Muscle layer of duodenum (tissue), 2 donors: ENCODE measurements at regions not wholly inside any gene's neighbourhood (a gene's known extent, or its start where the extent isn't known, plus 50 kb on each side); places are given as distances from the start of the nearest gene placed in this dataset.
"Not testable (repeated sequence)": the region's sequence is repeated elsewhere in the genome, so short reads cannot be mapped to it uniquely, and the experiment has no call there.

Experiments
- H3K27ac ChIP-seq: one replicate; pipeline ENCODE4 v1.7.0; 2013; ENCODE audit warnings: mild to moderate bottlenecking, low read length
- H3K27me3 ChIP-seq: one replicate; pipeline ENCODE4 v1.7.0; 2013; ENCODE audit warnings: low read depth, mild to moderate bottlenecking, control low read depth, low read length
- H3K36me3 ChIP-seq, 2 donors: one replicate each; pipeline ENCODE4 v1.7.0; 2013; ENCODE audit warnings: low read length in 2 of 2, control low read depth in 1 of 2, mild to moderate bottlenecking in 1 of 2; ENCODE audit not compliant: insufficient read depth in 2 of 2, control insufficient read depth in 1 of 2
- H3K4me1 ChIP-seq, 2 donors: one replicate each; pipeline ENCODE4 v1.7.0; 2013; ENCODE audit warnings: low read length in 2 of 2, mild to moderate bottlenecking in 2 of 2, control low read depth in 1 of 2, moderate library complexity in 1 of 2; ENCODE audit not compliant: insufficient read depth in 2 of 2, control insufficient read depth in 1 of 2
- H3K4me3 ChIP-seq, 2 donors: one replicate each; pipeline ENCODE4 v1.7.0; 2013; ENCODE audit warnings: low read length in 2 of 2, low read depth in 1 of 2, mild to moderate bottlenecking in 1 of 2
- H3K9me3 ChIP-seq, 2 donors: one replicate each; pipeline ENCODE4 v1.7.0; 2013; ENCODE audit warnings: low read length in 2 of 2, control low read depth in 1 of 2, mild to moderate bottlenecking in 1 of 2; ENCODE audit not compliant: control insufficient read depth in 1 of 2
- donor health status: healthy.

DNA sequence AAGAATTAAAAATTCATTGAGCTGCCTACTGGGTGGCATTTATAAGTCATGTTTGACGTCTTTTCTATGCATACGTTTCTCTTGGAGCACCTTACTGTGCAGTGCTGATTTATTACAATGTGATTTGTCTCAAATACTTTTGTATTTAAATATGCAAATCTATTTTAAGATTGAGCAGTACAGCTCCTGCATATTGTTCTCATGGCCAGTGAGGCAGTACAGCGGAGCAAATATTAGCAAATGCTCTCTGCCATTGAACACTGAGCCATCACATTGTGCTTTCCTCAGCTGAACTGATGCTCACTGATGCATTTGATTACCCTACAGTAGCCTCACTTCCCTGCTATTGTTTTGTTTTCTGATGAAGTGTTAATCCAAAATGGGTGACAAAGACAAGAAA lies 149.6 kb downstream of the HTR1A start:
- Histone ChIP-seq H3K27ac (no peak overlapping the region), H3K4me3 (no peak overlapping the region), H3K36me3 (no peaks in the 10 kb centered on the region), H3K4me1 (no peaks in the 10 kb centered on the region), H3K27me3 (no peaks in the 10 kb centered on the region), H3K9me3 (peaks cover 0 to 19% of the 10 kb centered on the region in 2 donors)

DNA sequence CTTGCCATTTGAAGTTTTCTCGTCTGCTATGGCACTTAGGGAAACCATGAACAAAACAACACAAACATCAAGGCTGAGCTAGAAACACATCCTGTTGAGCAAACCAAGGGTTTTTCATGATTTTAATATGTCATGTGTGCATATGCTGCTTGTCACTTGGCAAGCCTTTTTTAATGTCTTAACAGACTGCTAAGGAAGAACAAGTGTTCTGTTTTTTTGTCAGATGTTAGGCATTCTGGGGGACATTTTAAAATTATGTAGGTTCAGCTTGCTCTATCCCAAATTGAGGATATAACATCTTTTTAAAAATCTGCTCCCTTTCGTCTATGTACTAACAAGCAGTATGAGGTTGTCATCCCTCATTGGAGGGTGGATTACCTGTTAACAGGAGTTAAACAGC lies 150.3 kb downstream of the HTR1A start:
- no peak overlapping the region for H3K27ac ChIP-seq
- H3K4me3 ChIP-seq, result no peak overlapping the region
- no peaks in the 10 kb centered on the region for H3K36me3 ChIP-seq
- H3K27me3 ChIP-seq, result no peaks in the 10 kb centered on the region
- H3K4me1 ChIP-seq, result no peaks in the 10 kb centered on the region
- peaks cover 0 to 19% of the 10 kb centered on the region in 2 donors for H3K9me3 ChIP-seq

DNA sequence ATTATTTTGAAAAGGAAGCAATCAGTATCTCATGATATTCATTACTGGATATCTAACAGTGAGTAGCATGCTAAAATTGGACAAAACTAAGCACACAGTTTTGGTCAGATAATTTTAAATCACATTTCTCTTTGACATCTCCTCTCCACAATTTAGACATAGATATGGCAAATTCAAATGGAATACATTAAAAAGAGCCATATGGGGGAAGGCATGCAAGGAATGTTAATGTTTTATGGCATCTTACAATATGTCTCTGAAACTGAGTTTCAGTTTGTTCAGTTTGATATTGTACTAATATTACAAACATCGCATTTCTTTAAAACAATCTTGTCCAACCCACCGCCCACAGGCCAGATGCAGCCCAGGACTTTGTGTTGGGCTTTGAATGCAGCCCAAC lies 151.0 kb downstream of the HTR1A start:
- Histone ChIP-seq H3K27me3 (no peaks in the 10 kb centered on the region), H3K27ac (no peak overlapping the region), H3K4me1 (no peaks in the 10 kb centered on the region), H3K36me3 (no peaks in the 10 kb centered on the region), H3K4me3 (no peak overlapping the region), H3K9me3 (peaks cover 0 to 19% of the 10 kb centered on the region in 2 donors)

DNA sequence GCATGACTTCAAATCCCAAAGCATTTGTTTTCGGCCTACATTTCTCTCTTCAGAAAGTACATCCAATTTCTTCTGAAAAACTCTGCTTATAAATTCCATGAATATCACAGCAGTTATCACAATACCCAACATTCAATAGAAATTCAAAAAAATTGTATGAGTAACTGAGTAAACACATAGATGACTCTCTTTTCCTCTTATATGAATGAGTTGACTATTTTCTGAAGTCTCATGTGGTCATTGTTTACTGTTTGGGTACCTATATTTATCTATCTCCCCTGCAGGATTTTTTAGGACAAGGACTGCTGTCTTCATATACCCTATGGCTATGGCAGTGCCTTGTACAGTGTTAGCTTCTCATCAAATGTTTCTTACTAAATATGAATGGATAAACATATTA lies 157.1 kb downstream of the HTR1A start:
- Histone ChIP-seq H3K9me3 (no peaks in the 10 kb centered on the region), H3K27ac (no peak overlapping the region), H3K4me1 (no peaks in the 10 kb centered on the region), H3K36me3 (no peaks in the 10 kb centered on the region), H3K27me3 (no peaks in the 10 kb centered on the region), H3K4me3 (no peak overlapping the region)

DNA sequence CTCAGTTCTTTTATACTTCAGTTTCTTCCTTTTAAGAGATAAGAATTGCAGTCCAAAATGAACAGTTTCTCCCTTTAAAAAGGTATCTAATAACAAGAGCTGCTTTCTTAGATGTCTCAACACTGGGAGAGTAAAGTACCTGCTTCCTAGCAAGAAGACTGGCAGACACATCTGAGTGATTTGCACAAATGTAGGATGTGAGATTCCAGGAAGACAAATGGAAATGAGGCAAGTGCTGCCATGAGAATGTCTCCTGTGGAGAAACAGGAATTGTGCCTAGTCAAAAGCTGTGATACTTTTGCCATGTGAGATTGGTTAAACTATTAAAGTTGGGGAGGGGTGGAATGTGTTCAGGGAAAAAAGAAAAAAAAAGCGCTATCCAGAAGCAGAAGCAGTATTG lies 159.1 kb downstream of the HTR1A start:
- no peak overlapping the region for H3K27ac ChIP-seq
- H3K27me3 ChIP-seq, result no peaks in the 10 kb centered on the region
- H3K4me1 ChIP-seq, result no peaks in the 10 kb centered on the region
- no peak overlapping the region for H3K4me3 ChIP-seq
- no peaks in the 10 kb centered on the region for H3K36me3 ChIP-seq
- H3K9me3 ChIP-seq, result no peaks in the 10 kb centered on the region

DNA sequence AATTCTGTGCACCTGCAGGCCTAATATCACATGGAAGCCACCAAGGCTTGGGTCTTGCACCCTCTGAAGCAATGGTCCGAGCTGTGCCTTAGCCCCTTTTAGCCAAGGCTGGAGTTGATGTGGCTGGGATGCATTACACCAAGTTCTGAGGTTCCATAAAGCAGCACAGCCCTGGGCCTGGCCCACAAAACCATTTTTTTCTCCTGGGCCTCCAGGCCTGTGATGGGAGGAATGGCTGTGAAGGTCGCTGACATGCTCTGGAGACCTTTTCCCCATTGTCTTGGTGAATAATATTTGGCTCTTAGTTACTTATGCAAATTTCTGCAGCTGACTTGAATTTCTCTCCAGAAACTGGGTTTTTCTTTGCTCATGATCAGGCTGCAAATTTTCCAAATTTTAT lies 167.3 kb downstream of the HTR1A start:
- Histone ChIP-seq H3K4me1 (no peaks in the 10 kb centered on the region), H3K27ac (no peak overlapping the region), H3K4me3 (no peak overlapping the region), H3K27me3 (no peaks in the 10 kb centered on the region), H3K9me3 (peaks cover 0 to 10% of the 10 kb centered on the region in 2 donors), H3K36me3 (no peaks in the 10 kb centered on the region)

DNA sequence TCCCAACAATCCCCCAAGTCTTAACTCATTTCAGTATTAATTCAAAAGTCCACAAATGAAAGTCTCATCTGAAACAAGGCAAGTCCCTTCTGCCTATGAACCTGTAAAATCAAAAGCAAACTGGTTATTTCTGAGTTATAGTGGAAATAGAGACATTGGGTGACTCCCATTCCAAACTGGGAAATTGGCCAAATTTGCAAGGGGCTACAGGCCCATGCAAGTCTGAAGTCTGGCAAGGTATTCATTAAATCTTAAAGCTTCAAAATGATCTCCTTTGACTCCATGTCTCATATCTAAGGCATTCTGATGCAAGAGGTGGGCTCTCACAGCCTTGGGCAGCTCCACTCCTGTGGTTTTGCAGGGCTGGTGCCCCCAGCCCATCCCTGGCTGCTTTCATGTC lies 167.9 kb downstream of the HTR1A start:
- H3K4me1 ChIP-seq, result no peaks in the 10 kb centered on the region
- H3K4me3 ChIP-seq, result no peak overlapping the region
- H3K27me3 ChIP-seq, result no peaks in the 10 kb centered on the region
- H3K36me3 ChIP-seq, result no peaks in the 10 kb centered on the region
- peaks cover 0 to 10% of the 10 kb centered on the region in 2 donors for H3K9me3 ChIP-seq
- no peak overlapping the region for H3K27ac ChIP-seq

DNA sequence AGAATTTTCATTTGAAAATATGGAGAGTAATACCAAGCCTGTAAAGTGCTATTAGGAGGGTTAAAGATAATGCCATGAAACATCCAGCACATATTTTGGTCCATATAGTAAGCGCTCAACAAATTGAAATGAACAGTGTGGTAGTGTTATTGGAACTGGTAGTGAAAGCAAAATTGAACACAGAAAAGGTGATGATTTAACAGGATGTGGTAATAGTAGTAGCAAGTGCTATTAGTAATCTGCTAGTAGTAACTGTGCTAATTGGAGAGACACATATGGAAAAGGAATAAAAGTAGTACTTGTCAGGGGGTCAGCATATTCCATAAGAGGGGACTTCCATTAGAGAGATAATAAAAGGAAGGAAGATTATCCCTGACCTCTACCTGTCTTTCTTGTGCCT lies 187.3 kb downstream of the HTR1A start:
- Histone ChIP-seq H3K4me3 (no peak overlapping the region), H3K36me3 (no peaks in the 10 kb centered on the region), H3K4me1 (no peaks in the 10 kb centered on the region), H3K27me3 (no peaks in the 10 kb centered on the region), H3K9me3 (peaks cover 0 to 3% of the 10 kb centered on the region in 2 donors), H3K27ac (no peak overlapping the region)

DNA sequence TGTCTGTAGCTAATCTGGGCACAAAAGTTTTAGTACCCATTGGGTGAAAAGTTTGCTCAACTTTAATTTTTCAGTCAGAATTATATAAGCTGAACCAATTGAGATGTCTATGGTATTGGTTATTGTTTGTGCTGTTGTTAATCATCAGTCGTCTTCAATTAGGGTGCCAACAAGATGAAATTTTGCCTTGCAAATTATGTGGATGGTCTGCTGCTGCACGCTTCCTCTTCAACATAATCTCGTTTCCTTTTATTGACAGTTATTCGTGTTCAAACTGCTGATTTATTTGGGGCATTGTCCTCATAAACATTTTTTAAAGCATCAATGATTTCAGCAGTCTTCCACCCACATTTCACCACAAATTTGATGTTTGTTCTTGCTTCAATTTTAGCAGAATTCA lies 194.0 kb downstream of the HTR1A start:
- H3K9me3 ChIP-seq, result peaks cover 0 to 3% of the 10 kb centered on the region in 2 donors
- H3K27ac ChIP-seq, result no peak overlapping the region
- no peaks in the 10 kb centered on the region for H3K27me3 ChIP-seq
- H3K36me3 ChIP-seq, result no peaks in the 10 kb centered on the region
- no peaks in the 10 kb centered on the region for H3K4me1 ChIP-seq
- no peak overlapping the region for H3K4me3 ChIP-seq

DNA sequence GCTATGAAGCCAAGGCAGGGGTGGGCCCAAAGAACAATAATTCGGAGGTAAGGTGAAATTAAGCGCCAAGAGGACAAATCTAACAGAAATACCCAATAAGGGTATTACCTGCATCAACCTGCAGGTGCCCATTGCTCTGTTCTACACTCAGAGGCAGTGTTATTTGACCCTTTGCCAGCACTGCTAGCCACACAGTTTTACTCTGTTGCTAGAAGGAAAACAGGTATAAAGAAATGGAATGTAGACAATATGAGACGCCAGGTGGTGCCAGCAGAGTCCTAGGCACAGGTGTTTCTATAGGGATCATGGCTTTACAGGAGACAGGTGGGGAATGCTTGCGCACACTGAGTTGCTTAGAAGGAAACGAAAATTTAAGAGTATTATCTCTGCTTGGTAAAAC lies 201.3 kb downstream of the HTR1A start:
- no peaks in the 10 kb centered on the region for H3K36me3 ChIP-seq
- H3K27ac ChIP-seq, result no peak overlapping the region
- no peaks in the 10 kb centered on the region for H3K9me3 ChIP-seq
- no peaks in the 10 kb centered on the region for H3K4me1 ChIP-seq
- H3K27me3 ChIP-seq, result no peaks in the 10 kb centered on the region
- no peak overlapping the region for H3K4me3 ChIP-seq

DNA sequence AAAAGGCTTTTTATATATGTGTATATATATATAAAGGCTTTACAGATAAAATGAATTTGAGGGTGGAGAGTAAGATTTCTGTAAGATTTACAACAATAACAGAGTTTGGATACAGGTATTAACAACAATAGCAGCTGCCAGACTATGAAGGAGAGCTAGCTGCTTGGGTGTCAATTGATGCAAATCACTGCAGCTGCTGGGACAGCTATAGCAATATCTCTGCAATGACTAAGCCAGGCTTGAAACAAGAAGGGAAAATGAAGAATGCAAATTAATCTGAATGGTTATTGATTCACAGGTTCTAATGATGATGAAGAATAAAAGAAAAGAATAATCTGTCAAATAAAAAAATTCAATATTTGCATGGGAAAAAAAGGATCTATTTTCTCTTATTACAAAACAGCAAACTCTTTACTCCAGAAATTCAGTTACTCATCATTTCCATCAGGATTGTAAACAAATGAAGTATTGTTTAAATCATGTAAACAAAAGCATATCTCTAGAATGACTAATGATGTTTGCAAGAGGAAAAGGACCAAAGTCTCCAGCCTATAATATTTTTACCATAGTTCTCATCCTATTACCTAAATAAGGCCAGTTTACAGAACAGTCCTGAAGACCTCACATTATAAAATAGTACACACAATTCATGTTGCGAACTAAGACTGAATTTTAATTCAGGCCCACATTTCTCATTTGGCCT lies 219.0 kb downstream of the HTR1A start:
- Histone ChIP-seq H3K27me3 (no peaks in the 10 kb centered on the region), H3K4me3 (no peak overlapping the region), H3K27ac (no peak overlapping the region), H3K36me3 (no peaks in the 10 kb centered on the region), H3K4me1 (no peaks in the 10 kb centered on the region), H3K9me3 (peaks cover 0 to 2% of the 10 kb centered on the region in 2 donors)

DNA sequence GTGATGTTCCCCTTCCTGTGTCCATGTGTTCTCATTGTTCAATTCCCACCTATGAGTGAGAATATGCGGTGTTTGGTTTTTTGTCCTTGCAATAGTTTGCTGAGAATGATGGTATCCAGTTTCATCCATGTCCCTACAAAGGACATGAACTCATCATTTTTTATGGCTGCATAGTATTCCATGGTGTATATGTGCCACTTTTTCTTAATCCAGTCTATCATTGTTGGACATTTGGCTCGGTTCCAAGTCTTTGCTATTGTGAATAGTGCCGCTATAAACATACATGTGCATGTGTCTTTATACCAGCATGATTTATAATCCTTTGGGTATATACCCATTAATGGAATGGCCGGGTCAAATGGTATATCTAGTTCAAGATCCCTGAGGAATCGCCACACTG lies 229.4 kb downstream of the HTR1A start:
- H3K27ac ChIP-seq, H3K4me3 ChIP-seq, H3K27me3 ChIP-seq, H3K36me3 ChIP-seq, H3K4me1 ChIP-seq, H3K9me3 ChIP-seq: not testable (repeated sequence)
